Esophagus squamous epithelium (tissue), 4 donors: ENCODE measurements at regions not wholly inside any gene's neighbourhood (a gene's known extent, or its start where the extent isn't known, plus 50 kb on each side); places are given as distances from the start of the nearest gene placed in this dataset.

Experiments used
- POLR2A ChIP-seq, 4 donors: fragments of 450-650 bp; IDR thresholded peaks; one replicate each; pipeline ENCODE4 v1.6.1; 2017; ENCODE audit warnings: antibody characterized with exemption in 4 of 4, mild to moderate bottlenecking in 4 of 4, moderate library complexity in 3 of 4
- TF ChIP-seq, protein P1 (sequence below), 6 experiments: fragments of 450-650 bp in 4 of 6; fragments of 200-600 bp in 2 of 6; sonication (generic) in 2 of 6; IDR thresholded peaks; one replicate each; pipeline ENCODE4 v1.5.1; 2016 to 2019; ENCODE audit warnings: antibody characterized with exemption in 6 of 6, mild to moderate bottlenecking in 4 of 6, moderate library complexity in 4 of 6

DNA sequence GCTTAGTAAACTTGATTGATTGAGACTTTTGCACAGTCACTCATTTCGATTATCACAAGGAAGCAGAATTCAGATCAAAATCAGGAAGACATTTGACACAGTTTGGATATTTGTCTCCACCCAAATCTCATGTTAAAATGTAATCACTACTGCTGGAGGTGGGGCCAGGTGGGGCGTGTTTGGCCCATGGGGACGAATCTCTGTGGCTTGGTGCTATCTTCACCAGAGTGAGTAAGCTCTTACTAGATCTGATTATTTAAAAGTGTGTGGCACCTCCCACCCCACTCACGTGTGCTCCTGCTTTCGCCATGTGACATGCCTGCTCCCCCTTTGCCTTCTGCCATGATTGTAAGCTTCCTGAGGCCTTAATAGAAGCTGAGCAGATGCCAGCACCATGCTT lies 291.4 kb downstream of the PCNX1 start:
- TF ChIP-seq POLR2A (IDR thresholded peaks at IDR 0.05): no peak
- TF ChIP-seq, protein P1, sequence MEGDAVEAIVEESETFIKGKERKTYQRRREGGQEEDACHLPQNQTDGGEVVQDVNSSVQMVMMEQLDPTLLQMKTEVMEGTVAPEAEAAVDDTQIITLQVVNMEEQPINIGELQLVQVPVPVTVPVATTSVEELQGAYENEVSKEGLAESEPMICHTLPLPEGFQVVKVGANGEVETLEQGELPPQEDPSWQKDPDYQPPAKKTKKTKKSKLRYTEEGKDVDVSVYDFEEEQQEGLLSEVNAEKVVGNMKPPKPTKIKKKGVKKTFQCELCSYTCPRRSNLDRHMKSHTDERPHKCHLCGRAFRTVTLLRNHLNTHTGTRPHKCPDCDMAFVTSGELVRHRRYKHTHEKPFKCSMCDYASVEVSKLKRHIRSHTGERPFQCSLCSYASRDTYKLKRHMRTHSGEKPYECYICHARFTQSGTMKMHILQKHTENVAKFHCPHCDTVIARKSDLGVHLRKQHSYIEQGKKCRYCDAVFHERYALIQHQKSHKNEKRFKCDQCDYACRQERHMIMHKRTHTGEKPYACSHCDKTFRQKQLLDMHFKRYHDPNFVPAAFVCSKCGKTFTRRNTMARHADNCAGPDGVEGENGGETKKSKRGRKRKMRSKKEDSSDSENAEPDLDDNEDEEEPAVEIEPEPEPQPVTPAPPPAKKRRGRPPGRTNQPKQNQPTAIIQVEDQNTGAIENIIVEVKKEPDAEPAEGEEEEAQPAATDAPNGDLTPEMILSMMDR (IDR thresholded peaks at IDR 0.05): no peak
